GM18858 (cell line): ENCODE measurements at regions not wholly inside any gene's neighbourhood (a gene's known extent, or its start where the extent isn't known, plus 50 kb on each side); places are given as distances from the start of the nearest gene placed in this dataset.

Experiments
- ATAC-seq: cut with Tn5 transposase; IDR thresholded peaks from one replicate; pipeline ENCODE4 v1.9.1; 2021; ENCODE audit not compliant: unreplicated experiment

GRCh38 chr14:101200650-101201516 lies 297.4 kb upstream of the RTL1 start:
- ATAC-seq: no peak

- ATAC-seq: no peak
These were observed 298.1 kb upstream of the RTL1 start for GRCh38 chr14:101201535-101202151.

- ATAC-seq: no peak
These were observed 299.3 kb upstream of the RTL1 start for GRCh38 chr14:101202627-101203404.

- no peak for ATAC-seq
These were observed 303.0 kb upstream of the RTL1 start for GRCh38 chr14:101206556-101206955.

- no peak for ATAC-seq
These were observed 303.5 kb upstream of the RTL1 start for GRCh38 chr14:101207041-101207440.

GRCh38 chr14:101207897-101208296 lies 304.4 kb upstream of the RTL1 start:
- ATAC-seq: no peak

GRCh38 chr14:101209594-101209993 lies 306.1 kb upstream of the RTL1 start:
- no peak for ATAC-seq

- ATAC-seq: no peak
These were observed 311.7 kb upstream of the RTL1 start for GRCh38 chr14:101215266-101215665.

- no peak for ATAC-seq
These were observed 312.4 kb upstream of the RTL1 start for GRCh38 chr14:101215927-101216326.

- ATAC-seq: no peak
These were observed 313.0 kb upstream of the RTL1 start for GRCh38 chr14:101216366-101217079.

- no peak for ATAC-seq
These were observed 313.6 kb upstream of the RTL1 start for GRCh38 chr14:101217080-101217463.

- no peak for ATAC-seq
These were observed 314.3 kb upstream of the RTL1 start for GRCh38 chr14:101217616-101218371.

GRCh38 chr14:101219896-101220703 lies 316.6 kb upstream of the RTL1 start:
- no peak for ATAC-seq

- no peak for ATAC-seq
These were observed 317.5 kb upstream of the RTL1 start for GRCh38 chr14:101220921-101221510.

GRCh38 chr14:101221549-101222160 lies 318.1 kb upstream of the RTL1 start:
- ATAC-seq: no peak

GRCh38 chr14:101222362-101223070 lies 319.0 kb upstream of the RTL1 start:
- ATAC-seq: no peak

GRCh38 chr14:101223127-101223526 lies 319.6 kb upstream of the RTL1 start:
- ATAC-seq: no peak

GRCh38 chr14:101223561-101224162 lies 320.1 kb upstream of the RTL1 start:
- ATAC-seq: no peak
